Left colon (tissue), 2 donors: ENCODE measurements at regions not wholly inside any gene's neighbourhood (a gene's known extent, or its start where the extent isn't known, plus 50 kb on each side); places are given as distances from the start of the nearest gene placed in this dataset.

Source experiments
- ATAC-seq: fragments of 200-7000 bp; cut with Tn5 transposase; one replicate; pipeline ENCODE4 v1.9.1; 2020; ENCODE audit warnings: mild to moderate bottlenecking, moderate library complexity
- DNase-seq, 2 donors: peaks; one replicate each; pipeline ENCODE4 v3.0.0-alpha.2; 2020
- intact Hi-C, 2 donors: fragments of 100-400 bp; cut with DNase I in 1 of 2; cut with micrococcal nuclease in 1 of 2; formaldehyde crosslinking; loops; one replicate each; pipeline versions ENCODE4 v1.11.2 to v1.14.0; 2022; cut with DNase I, micrococcal nuclease
- donor health status: DM: no; HTN: no; CAD: no.
- donor health status: DM: yes; HTN: yes; CAD: no.

- intact Hi-C loops: no loop called here
- ATAC-seq (no peak), DNase-seq (no peak)
These were observed 204.2 kb downstream of the CYP26B1 start for GRCh38 chr2:71943238-71944182.

DNA sequence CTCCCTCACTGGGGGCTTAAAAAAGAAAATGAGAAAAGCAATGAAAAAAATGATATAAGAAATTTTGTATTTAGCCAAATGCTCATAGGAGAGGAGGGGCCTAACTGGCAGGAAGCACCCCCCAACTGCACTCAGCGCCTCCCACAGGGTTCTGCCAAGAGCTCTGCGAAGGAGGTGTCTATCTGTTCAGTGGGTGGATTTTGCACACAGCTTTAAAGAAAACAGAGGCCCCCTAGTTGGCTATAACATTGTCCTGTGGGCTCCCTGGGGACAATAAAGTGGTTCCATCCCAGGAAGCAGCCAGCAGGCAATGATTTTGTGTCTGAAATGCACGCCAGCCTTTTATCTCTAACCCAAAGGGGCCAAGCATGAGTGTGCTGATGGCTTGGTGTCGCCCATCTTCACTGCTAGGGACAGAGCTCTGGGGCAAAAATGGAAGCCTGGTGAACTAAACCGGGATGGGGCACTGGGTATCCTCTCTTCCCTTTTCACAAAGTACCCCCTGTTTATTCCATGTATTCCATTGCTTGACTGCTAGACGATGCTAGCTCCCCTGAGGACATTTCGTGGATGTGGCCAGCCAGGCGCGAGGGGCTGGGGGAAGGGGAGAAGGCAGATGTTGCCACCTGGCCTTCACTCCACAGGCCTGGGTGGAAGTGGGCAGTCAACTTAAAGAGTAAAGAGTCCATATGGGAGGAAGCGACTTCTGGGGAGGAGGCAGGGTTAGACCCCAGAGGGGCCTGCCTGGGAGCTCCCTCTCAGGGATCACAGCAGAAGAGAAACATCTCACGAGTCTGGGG is 205.7 kb downstream of the CYP26B1 start:
- intact Hi-C loops: no loop called here
- no peak for ATAC-seq
- DNase-seq: no peak

- intact Hi-C loops: no loop called here
- ATAC-seq (peak; percentile 98), DNase-seq (no peak)
These were observed 207.0 kb downstream of the CYP26B1 start for GRCh38 chr2:71940695-71941094.

- DNase-seq (no peak), ATAC-seq (peak; percentile 27)
- intact Hi-C loops: no loop called here
These were observed 207.8 kb downstream of the CYP26B1 start for GRCh38 chr2:71939588-71940535.

DNA sequence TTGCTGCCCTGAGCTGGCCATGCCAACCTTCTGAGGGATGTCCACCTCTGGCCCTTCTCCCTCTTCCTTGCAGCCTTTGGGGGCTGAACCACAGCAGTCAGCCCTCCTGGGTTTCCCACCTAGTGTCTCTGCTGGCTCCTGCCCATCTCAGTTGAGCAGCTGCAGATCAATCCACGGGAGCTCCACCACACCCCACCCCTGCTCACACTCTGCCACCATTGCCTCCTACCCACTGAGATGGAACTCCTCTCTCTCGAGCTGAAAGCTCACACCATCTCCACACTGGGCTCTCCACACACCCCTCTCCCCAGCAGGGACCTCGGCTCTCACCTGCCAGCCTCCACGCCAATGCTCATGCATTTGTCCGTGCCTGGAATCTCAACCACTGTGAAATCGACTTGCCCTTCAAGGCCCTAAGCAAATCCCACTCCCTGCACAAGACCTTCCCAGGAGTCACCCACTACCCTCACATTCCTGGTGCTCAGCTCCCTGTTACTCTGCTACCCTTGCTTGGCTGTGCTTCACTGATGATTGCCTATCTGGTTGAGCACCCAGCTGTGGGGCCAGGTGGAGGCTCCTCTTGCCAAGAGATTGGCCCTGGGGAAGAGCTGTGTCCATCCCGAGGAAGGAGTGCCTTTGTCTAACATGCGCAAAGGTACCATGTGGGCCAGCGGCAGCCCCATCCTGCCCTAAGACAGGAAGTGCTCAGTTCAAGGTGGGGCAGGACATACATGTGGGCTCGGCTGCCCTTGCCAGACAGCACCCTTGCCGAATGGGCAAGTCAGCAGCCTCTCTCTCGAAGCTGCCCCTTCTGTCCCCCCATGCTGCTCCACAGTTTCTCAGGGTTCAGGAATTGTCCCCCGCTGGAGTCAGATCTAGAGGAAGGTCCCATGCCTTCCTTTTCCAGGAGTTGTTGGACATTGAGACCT is 208.7 kb downstream of the CYP26B1 start:
- intact Hi-C loops: no loop called here
- DNase-seq: no peak
- ATAC-seq: no peak

DNA sequence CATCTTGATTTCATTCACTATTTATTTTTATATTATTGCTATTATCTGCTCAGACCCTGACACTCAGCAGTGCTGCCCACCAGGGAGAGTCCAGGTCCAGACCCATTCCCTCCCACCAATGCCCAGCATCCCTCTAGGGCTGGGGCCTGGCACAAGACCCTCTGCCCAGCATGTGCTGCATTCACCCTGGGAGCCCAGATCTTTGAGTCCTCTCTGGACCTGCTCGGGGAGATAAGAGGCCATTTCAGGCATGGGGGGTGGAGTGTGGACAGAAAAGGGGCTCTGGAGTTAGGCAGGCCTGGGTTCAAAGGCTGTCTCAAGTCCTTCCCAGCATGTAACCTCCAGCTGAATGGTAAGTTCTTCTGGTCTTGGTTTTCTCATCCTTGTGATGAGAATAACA is 209.6 kb downstream of the CYP26B1 start:
- ATAC-seq (no peak), DNase-seq (no peak)
- intact Hi-C loops: no loop called here

- ATAC-seq (no peak), DNase-seq (no peak)
- intact Hi-C loops: no loop called here
These were observed 210.3 kb downstream of the CYP26B1 start for GRCh38 chr2:71937396-71937795.

- intact Hi-C loops: no loop called here
- no peak for ATAC-seq
- no peak for DNase-seq
These were observed 211.3 kb downstream of the CYP26B1 start for GRCh38 chr2:71936076-71937030.

GRCh38 chr2:71935262-71935848 is 212.3 kb downstream of the CYP26B1 start:
- intact Hi-C loops: no loop called here
- ATAC-seq (peak; percentile 33), DNase-seq (peak; percentile 34 to 64)

DNA sequence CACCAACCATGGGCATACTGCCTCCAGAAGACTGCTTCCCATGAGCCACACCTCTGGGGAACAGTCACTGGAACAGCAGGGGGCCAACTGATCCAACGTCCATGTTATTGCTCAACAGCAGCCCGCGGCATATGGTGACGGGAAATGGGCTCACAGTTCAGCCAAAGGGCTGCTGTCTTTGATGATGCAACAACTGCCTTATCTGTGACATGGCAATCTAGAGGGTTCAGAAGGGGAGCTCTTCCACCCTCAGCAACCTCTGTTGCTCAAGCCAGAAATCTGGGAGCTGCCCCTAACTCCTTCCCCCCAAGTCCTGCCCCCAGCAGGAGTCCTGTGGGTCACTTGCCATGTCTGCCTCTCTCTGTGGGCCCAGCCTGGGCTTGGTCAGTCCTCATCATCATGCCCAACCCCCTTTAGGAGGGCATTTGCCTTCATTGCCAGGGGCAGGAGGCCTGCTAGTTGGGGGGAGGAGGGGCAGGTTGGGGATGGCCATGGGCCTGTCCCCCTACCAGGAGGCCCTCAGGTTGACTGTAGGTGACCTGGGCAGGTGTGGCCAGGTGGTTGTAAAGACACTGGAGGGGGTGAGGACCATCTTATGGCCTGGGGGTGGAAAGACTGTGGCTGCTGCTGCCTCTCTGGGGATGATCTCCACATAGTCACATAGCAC is 212.9 kb downstream of the CYP26B1 start:
- ATAC-seq: no peak
- no peak for DNase-seq
- intact Hi-C loops: no loop called here

DNA sequence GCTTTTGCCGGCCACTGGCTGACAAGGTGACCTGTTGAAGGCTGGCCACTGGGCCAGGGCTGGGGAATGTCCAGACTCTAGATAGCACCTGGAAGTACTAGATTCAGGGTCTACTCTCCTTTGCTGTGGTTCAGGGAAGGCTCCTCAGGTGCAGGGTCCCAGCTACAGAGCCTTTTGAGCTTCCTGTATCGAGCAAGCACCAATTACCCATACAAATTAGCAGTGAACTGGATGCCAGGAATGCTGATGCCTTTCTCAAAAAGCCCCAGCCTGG is 213.4 kb downstream of the CYP26B1 start:
- ATAC-seq: no peak
- no peak for DNase-seq
- intact Hi-C loops: no loop called here

DNA sequence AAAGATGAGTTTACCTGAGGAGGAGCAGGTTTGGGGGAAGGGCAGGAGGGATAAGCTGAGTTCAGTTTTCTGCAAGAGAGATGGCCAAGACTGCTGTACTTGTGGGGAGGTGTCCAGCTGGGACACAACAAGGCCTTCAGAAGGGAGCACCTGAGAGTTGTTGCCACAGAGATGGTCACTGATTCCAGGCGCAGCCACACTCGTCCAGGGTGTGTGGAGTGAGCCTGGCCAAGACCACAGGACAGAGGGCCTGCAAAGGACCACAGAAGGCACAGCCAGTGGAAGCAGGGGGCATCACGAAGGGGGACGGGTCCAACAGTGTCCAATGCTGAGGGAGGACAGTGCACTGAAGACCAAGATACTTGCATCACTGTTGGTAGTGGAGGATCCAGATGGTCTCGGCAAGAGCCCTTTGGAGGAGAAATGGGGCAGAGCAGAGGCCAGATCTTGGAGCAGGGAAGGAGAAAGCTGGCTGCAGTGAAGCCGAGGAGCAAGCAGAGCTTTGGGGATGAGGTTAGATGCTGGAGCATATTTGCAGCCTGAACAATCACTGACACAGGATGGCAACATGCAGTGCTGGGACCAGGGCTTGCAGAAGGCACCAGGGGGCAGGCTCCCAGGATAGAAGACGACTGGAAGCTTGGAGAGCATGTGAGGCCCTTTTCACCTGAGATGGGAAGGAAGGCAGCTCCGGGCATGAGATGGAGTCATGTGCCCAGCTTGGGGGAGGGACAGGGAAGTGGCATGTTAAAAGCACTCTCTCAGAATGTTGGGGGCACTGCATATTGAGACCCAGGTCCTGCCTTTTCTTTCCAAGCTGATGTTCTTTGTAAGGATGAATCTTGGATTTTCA is 214.0 kb downstream of the CYP26B1 start:
- ATAC-seq (peak; percentile 31), DNase-seq (no peak)
- intact Hi-C loops: no loop called here

- DNase-seq (no peak), ATAC-seq (no peak)
- intact Hi-C loops: no loop called here
These were observed 214.7 kb downstream of the CYP26B1 start for GRCh38 chr2:71932780-71933466.

DNA sequence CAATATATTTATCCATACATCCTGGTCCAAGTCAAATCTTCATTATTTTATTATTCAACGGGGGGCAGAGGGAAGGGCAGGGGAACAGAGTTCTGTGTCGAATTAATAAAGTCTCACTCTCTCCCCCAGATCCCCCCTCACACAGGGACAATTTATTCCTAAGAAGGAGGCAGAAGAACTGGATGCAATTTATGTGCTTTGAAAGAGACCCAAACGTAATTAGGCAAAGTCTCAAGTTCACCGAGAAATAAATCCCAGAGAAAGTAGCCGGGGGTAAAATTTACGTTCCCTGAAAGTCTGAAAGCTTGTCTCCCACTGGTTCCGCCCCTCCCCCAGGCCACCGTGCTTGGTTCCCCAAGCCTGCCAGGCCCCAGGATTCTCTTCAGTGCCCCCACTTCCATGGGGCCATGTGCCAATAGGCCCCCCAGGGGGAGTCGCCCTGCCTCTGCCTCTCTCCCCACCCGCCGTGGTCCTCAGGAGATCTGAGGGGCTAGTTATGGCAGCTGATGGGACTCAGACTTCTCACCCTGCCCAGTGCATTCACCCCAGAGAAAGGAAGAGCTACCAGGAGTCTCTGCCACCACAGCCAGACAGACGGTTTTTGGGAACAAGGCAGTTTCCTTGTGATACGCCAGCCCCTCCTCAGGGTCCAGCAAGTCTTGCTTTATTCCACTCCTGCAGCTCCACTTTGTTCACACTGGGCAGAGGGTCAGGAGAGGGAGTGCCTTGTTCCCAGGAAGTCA is 215.5 kb downstream of the CYP26B1 start:
- ATAC-seq: no peak
- no peak for DNase-seq
- intact Hi-C loops: no loop called here
